GM23338 (cell line): ENCODE measurements at regions not wholly inside any gene's neighbourhood (a gene's known extent, or its start where the extent isn't known, plus 50 kb on each side); places are given as distances from the start of the nearest gene placed in this dataset.

Experiments used
- CREB1 ChIP-seq: fragments of 250-450 bp; sonication (Bioruptor Pico); IDR thresholded peaks from 2 replicates; pipeline ENCODE4 v1.5.0; 2020; ENCODE audit warnings: low read depth, mild to moderate bottlenecking, moderate library complexity
- EZH2 ChIP-seq: fragments of 200-600 bp; sonication (generic); IDR thresholded peaks from one replicate; pipeline ENCODE4 v1.8.0; 2017; ENCODE audit warnings: antibody characterized with exemption, mild to moderate bottlenecking, low read depth; ENCODE audit not compliant: unreplicated experiment
- EZH2phosphoT487 ChIP-seq: fragments of 200-600 bp; sonication (generic); IDR thresholded peaks from one replicate; pipeline ENCODE4 v1.8.1; 2018; ENCODE audit warnings: antibody characterized with exemption; ENCODE audit not compliant: unreplicated experiment
- POLR2AphosphoS5 ChIP-seq: IDR thresholded peaks from 2 replicates; pipeline ENCODE4 v1.6.1; 2016; ENCODE audit warnings: antibody characterized with exemption, low read depth
- REST ChIP-seq: IDR thresholded peaks from one replicate; pipeline ENCODE4 v1.6.1; 2018; ENCODE audit warnings: antibody characterized with exemption; ENCODE audit not compliant: unreplicated experiment
- ZNF331 ChIP-seq: fragments of 250-450 bp; sonication (Bioruptor Pico); IDR thresholded peaks from 2 replicates; pipeline ENCODE4 v1.5.0; 2020; ENCODE audit warnings: low read depth, mild to moderate bottlenecking, moderate library complexity
- TF ChIP-seq, protein P1 (sequence below), 2 experiments: fragments of 200-600 bp in 1 of 2; sonication (generic) in 1 of 2; conservative IDR thresholded peaks; 2 replicates each; pipeline versions ENCODE4 v1.5.1 to v1.6.1; 2016 to 2017; ENCODE audit warnings: antibody characterized with exemption in 2 of 2, low read depth in 2 of 2, mild to moderate bottlenecking in 2 of 2, moderate library complexity in 1 of 2

- TF ChIP-seq, protein P1, sequence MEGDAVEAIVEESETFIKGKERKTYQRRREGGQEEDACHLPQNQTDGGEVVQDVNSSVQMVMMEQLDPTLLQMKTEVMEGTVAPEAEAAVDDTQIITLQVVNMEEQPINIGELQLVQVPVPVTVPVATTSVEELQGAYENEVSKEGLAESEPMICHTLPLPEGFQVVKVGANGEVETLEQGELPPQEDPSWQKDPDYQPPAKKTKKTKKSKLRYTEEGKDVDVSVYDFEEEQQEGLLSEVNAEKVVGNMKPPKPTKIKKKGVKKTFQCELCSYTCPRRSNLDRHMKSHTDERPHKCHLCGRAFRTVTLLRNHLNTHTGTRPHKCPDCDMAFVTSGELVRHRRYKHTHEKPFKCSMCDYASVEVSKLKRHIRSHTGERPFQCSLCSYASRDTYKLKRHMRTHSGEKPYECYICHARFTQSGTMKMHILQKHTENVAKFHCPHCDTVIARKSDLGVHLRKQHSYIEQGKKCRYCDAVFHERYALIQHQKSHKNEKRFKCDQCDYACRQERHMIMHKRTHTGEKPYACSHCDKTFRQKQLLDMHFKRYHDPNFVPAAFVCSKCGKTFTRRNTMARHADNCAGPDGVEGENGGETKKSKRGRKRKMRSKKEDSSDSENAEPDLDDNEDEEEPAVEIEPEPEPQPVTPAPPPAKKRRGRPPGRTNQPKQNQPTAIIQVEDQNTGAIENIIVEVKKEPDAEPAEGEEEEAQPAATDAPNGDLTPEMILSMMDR (conservative IDR thresholded peaks at IDR 0.05; ENCODE audit: low read depth in 2 of 2), result no peak
- TF ChIP-seq CREB1 (no peak), REST (no peak), EZH2 (no peak), POLR2AphosphoS5 (no peak), EZH2phosphoT487 (no peak), ZNF331 (CRISPR knock-in tag) (no peak)
Observed at GRCh38 chr2:64865831-64866345, 123.3 kb upstream of the SLC1A4 start.
